GM12892 (cell line): ENCODE measurements at regions not wholly inside any gene's neighbourhood (a gene's known extent, or its start where the extent isn't known, plus 50 kb on each side); places are given as distances from the start of the nearest gene placed in this dataset.
A peak's percentile ranks its signal among the peaks of the same experiment; 100 is the strongest.
"Not testable (repeated sequence)": the region's sequence is repeated elsewhere in the genome, so short reads cannot be mapped to it uniquely, and the experiment has no call there.

Source experiments
- DNase-seq: peaks from one replicate; pipeline ENCODE4 v3.0.0; 2011; ENCODE audit not compliant: insufficient read length
- FAIRE-seq: peaks from 2 replicates; lab custom pipeline; 2011; peaks lifted over from hg19 to GRCh38; lab: Jason Lieb, UNC
- POLR2A ChIP-seq: IDR thresholded peaks from 2 replicates; pipeline ENCODE4 v1.6.1; 2011; ENCODE audit warnings: low read depth, low read length, control low read depth
- POLR2AphosphoS5 ChIP-seq: IDR thresholded peaks from 2 replicates; pipeline ENCODE4 v1.6.1; 2011; ENCODE audit warnings: low read depth, low read length, control low read depth
- TAF1 ChIP-seq: IDR thresholded peaks from 2 replicates; pipeline ENCODE4 v1.6.1; 2011; ENCODE audit warnings: low read depth, mild to moderate bottlenecking, control low read depth, low read length, borderline replicate concordance

DNA sequence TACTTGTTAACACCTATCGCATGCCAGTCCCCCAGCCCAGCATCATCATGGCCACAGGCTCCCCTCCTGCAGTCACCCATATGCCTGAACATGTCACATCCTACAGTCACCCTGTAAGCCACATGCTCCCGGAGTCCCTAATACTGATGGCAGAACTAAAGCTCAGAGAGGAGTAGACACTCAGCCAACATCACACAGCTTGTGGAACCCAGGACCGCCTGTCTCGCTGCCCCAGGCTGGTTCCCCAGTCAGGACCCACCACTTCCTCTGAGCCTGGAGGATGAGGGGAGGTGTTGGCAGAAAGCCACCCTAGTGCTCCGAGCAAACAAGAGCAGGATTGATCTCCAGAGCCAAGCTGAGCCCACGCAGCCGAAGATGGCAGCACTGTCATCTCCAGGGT lies 85.0 kb upstream of the MYL10 start:
- FAIRE-seq: no peak
- DNase-seq: no peak
- TF ChIP-seq POLR2A (no peak), POLR2AphosphoS5 (no peak), TAF1 (no peak)

- no peak for FAIRE-seq
- no peak for TF ChIP-seq POLR2A
- no peak for TF ChIP-seq POLR2AphosphoS5
- TF ChIP-seq TAF1: no peak
- no peak for DNase-seq
Measured at GRCh38 chr7:101717628-101718357, 88.7 kb upstream of the MYL10 start.

DNA sequence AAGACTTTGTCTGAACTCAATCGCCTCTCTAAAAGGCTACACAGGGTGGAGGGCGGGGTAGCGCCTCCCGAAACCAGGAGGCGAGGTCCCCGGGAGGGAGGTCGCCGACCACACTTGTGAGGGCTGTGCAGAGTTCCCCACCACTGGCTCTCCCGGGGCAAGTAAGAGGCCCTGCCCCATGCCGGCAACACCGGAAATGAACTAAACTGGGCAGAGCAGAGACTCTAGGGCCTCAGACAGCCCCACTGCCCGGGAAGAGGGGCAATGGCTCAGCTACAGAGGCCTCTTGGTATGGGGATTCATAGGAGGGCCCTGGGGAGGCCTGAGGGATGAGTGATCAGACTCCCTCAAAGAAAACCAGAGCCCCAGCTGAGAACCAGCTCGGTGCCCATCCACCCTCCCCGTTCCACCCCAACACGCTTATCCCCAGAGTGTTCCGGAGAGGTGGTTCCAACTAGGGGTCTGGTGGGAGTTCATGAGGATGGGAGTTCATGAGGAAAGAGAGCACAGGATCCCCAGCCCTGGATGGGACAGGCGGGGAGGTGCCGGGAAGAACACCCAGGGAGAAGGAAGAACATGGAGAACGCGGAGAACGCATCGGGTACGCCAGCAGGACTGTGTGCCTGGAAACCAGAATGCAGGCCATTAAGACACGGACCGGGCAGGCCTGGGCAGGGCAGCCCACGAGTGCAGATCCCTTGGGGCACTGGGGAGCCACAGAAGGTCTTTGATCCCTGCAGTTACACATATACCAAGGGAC lies 89.4 kb upstream of the MYL10 start:
- TF ChIP-seq POLR2AphosphoS5 (no peak), POLR2A (no peak), TAF1 (no peak)
- DNase-seq: no peak
- FAIRE-seq: no peak

- TF ChIP-seq POLR2A (no peak), POLR2AphosphoS5 (no peak), TAF1 (no peak)
- DNase-seq (no peak), FAIRE-seq (no peak)
Measured at GRCh38 chr7:101719123-101719470, 90.0 kb upstream of the MYL10 start.

DNA sequence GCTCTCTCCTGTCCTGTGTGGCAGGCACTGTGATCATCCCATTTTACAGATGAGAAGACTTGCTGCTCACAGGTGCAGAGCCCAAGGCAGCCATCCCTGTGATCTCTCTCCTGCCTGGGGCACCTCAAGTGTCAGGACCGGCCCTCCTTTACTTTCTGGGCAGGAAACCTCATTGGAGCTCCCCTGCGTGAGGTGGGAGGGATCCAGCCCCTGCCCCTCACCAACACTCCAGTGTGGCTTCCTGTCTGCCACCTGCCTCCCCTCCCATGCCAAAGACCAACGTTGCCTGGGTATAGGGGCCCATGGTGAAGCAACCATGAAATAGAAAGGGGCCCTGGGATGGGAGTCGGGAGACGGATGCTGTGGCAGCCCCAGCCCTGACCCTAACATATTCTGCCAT lies 91.2 kb upstream of the MYL10 start:
- no peak for FAIRE-seq
- DNase-seq: no peak
- TF ChIP-seq POLR2A (no peak), TAF1 (no peak), POLR2AphosphoS5 (no peak)

DNA sequence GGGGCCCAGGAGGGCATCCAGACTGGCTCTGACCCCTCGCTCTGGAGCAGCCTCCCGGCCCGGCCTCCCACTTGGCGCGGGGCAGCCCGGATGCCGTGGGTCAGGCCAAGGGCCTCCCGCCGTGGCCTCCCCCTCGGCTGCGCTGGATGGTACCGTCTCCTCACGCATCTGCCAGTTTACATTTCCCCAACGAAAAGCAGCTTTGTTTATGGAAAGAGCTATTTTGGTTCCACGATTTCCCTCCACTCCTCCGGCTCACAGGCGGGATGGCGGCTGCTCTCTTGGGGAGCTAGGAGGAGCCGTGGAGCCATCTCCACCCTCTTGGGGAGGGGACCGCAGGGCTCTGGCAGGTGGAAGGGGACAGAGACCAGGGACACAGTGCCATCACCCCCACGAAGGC lies 93.2 kb upstream of the MYL10 start:
- DNase-seq (no peak), FAIRE-seq (no peak)
- TF ChIP-seq TAF1: no peak
- no peak for TF ChIP-seq POLR2AphosphoS5
- TF ChIP-seq POLR2A: no peak

- FAIRE-seq: no peak
- TF ChIP-seq TAF1 (no peak), POLR2AphosphoS5 (no peak), POLR2A (no peak)
- no peak for DNase-seq
Measured at GRCh38 chr7:101723835-101724234, 93.6 kb upstream of the CUX1 start.

DNA sequence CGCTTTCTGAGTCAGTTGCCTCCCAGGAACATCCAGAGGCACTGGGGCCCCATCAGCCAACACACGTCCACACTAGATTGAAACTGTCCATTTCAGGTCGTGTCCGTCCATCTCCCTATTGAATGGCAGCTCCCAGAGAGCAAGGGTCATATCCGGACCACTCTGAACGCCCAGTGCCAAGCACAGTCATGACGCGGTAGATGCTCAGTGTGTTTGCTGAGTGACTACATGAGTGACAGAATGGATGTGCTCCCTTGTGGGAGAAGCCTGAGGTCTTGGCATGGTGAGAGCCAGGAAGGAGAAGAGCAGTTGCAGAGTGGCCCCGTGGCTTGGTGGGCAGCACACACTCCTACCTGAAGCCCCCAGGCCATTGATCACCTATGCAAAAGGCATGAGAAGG lies 92.5 kb upstream of the CUX1 start:
- TF ChIP-seq POLR2AphosphoS5: no peak
- TF ChIP-seq POLR2A: no peak
- TF ChIP-seq TAF1: no peak
- FAIRE-seq (no peak), DNase-seq (no peak)

- no peak for FAIRE-seq
- TF ChIP-seq TAF1: no peak
- TF ChIP-seq POLR2A: no peak
- TF ChIP-seq POLR2AphosphoS5: no peak
- no peak for DNase-seq
Measured at GRCh38 chr7:101725921-101726320, 91.5 kb upstream of the CUX1 start.

- no peak for DNase-seq
- TF ChIP-seq TAF1 (no peak), POLR2AphosphoS5 (no peak), POLR2A (no peak)
- FAIRE-seq: no peak
Measured at GRCh38 chr7:101727184-101727583, 90.2 kb upstream of the CUX1 start.

- FAIRE-seq (peak; percentile 21), DNase-seq (no peak)
- no peak for TF ChIP-seq POLR2AphosphoS5
- no peak for TF ChIP-seq POLR2A
- no peak for TF ChIP-seq TAF1
Measured at GRCh38 chr7:101728128-101728527, 89.3 kb upstream of the CUX1 start.

DNA sequence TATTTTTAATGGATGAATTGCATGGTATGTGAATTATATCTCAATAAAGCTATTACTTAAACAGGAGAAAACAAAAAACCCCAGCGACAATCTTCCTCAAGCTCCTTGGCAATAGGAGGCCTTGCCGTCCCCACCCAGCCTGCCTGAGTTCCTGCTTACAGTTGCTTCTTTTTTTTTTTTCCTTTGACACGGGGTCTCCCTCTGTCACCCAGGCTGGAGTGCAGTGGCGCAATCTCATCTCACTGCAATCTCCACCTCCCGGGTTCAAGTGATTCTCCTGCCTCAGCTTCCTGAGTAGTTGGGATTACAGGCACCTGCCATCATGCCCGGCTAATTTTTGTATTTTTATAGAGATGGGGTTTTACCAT lies 88.6 kb upstream of the CUX1 start:
- not testable (repeated sequence) for DNase-seq, FAIRE-seq
